Breast epithelium (tissue), 4 donors: ENCODE measurements at regions not wholly inside any gene's neighbourhood (a gene's known extent, or its start where the extent isn't known, plus 50 kb on each side); places are given as distances from the start of the nearest gene placed in this dataset.
"Not testable (repeated sequence)": the region's sequence is repeated elsewhere in the genome, so short reads cannot be mapped to it uniquely, and the experiment has no call there.

Experiments
- DNase-seq, 2 donors: peaks; one replicate each; pipeline ENCODE4 v3.0.0-alpha.2; 2019; ENCODE audit warnings: low spot score in 2 of 2
- H3K27ac ChIP-seq, 2 donors: fragments of 200-600 bp; sonication (generic) in 1 of 2; one replicate each; pipeline ENCODE4 v1.5.1; 2016 to 2019; ENCODE audit warnings: mild to moderate bottlenecking in 1 of 2
- H3K27me3 ChIP-seq, 2 donors: fragments of 200-600 bp; sonication (generic) in 1 of 2; one replicate each; pipeline versions ENCODE4 v1.5.1 to v1.6.0; 2017 to 2019; ENCODE audit warnings: control low read depth in 1 of 2, mild to moderate bottlenecking in 1 of 2
- H3K36me3 ChIP-seq: fragments of 200-600 bp; one replicate; pipeline ENCODE4 v1.5.1; 2019
- H3K4me1 ChIP-seq, 2 donors: fragments of 200-600 bp; sonication (generic); one replicate each; pipeline ENCODE4 v1.5.1; 2016 to 2019; ENCODE audit warnings: control low read depth in 1 of 2
- H3K4me3 ChIP-seq, 3 donors: fragments of 200-600 bp; sonication (generic); 1 replicate in 2 of 3; 2 replicates in 1 of 3; pipeline ENCODE4 v1.5.1; 2016 to 2019; ENCODE audit warnings: mild to moderate bottlenecking in 3 of 3, moderate library complexity in 2 of 3
- H3K9me3 ChIP-seq, 2 donors: fragments of 200-600 bp; sonication (generic) in 1 of 2; one replicate each; pipeline ENCODE4 v1.5.1; 2016 to 2019; ENCODE audit warnings: control low read depth in 1 of 2
- CTCF ChIP-seq, 3 donors: fragments of 450-650 bp; IDR thresholded peaks; one replicate each; pipeline ENCODE4 v1.5.1; 2016 to 2017; ENCODE audit warnings: antibody characterized with exemption in 3 of 3, mild to moderate bottlenecking in 3 of 3, moderate library complexity in 3 of 3
- POLR2A ChIP-seq: fragments of 450-650 bp; IDR thresholded peaks from one replicate; pipeline ENCODE4 v1.6.1; 2016; ENCODE audit warnings: antibody characterized with exemption, mild to moderate bottlenecking, moderate library complexity
- POLR2AphosphoS5 ChIP-seq, 3 donors: sonication (generic); formaldehyde crosslinking; IDR thresholded peaks; one replicate each; pipeline ENCODE4 v1.6.1; 2017; ENCODE audit warnings: antibody characterized with exemption in 3 of 3
- intact Hi-C: fragments of 100-400 bp; cut with DNase I; formaldehyde crosslinking; loops from one replicate; pipeline ENCODE4 v1.15.1; 2023; ENCODE audit warnings: low total_unique reads

GRCh38 chr1:166384948-166385347 lies 218.1 kb upstream of the FAM78B start:
- H3K9me3 ChIP-seq: no peaks in the 10 kb centered on the region
- no peak overlapping the region for H3K4me3 ChIP-seq
- H3K4me1 ChIP-seq: no peaks in the 10 kb centered on the region
- TF ChIP-seq CTCF (IDR thresholded peaks at IDR 0.05) (no peak), POLR2AphosphoS5 (IDR thresholded peaks at IDR 0.05) (no peak), POLR2A (no peak)
- no peak for DNase-seq
- no peaks in the 10 kb centered on the region for H3K27me3 ChIP-seq
- H3K36me3 ChIP-seq: no peaks in the 10 kb centered on the region
- intact Hi-C loops: no loop called here
- H3K27ac ChIP-seq: no peak overlapping the region

DNA sequence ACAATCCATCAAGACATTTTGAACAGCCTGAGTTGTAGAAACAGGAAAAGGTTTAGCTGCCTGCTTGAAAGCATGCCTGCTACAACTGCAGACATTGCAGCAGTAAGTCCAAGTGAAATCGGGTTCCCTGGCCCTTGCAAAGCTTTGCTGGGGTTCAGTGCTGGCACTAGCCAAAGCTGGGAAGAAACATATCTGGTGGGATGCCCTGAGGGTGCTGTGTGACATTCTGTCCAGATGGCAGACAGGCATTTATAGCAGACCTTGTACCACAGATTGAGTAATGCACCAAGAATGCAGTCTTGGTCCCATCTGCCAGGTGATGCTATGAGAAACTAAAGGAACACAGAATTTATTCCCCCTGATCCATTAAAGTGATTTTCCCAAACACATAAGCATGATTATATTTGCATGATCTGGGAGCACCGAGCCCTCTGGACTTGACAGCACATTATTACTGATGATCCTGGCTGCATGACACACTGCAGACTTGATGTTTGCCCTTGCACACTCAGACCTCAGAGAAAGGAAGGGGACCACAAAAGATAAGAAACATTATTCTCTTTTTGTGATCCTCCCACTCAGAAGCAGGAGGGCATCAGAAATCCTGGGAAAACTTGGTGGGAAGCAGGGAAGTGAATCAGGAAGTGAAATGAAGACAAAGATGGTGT lies 223.7 kb upstream of the FAM78B start:
- no peaks in the 10 kb centered on the region for H3K4me1 ChIP-seq
- TF ChIP-seq CTCF (IDR thresholded peaks at IDR 0.05) (no peak), POLR2AphosphoS5 (IDR thresholded peaks at IDR 0.05) (no peak), POLR2A (no peak)
- H3K9me3 ChIP-seq: no peaks in the 10 kb centered on the region
- H3K4me3 ChIP-seq: no peak overlapping the region
- intact Hi-C loops: no loop called here
- no peaks in the 10 kb centered on the region for H3K36me3 ChIP-seq
- H3K27me3 ChIP-seq: no peaks in the 10 kb centered on the region
- DNase-seq: no peak
- no peak overlapping the region for H3K27ac ChIP-seq

GRCh38 chr1:166391279-166392066 lies 224.7 kb upstream of the FAM78B start:
- Histone ChIP-seq H3K4me1 (no peaks in the 10 kb centered on the region), H3K27me3 (no peaks in the 10 kb centered on the region), H3K27ac (no peak overlapping the region), H3K36me3 (no peaks in the 10 kb centered on the region), H3K4me3 (no peak overlapping the region), H3K9me3 (no peaks in the 10 kb centered on the region)
- DNase-seq: no peak
- TF ChIP-seq POLR2AphosphoS5 (IDR thresholded peaks at IDR 0.05) (no peak), CTCF (IDR thresholded peaks at IDR 0.05) (no peak), POLR2A (no peak)
- intact Hi-C loops: no loop called here

DNA sequence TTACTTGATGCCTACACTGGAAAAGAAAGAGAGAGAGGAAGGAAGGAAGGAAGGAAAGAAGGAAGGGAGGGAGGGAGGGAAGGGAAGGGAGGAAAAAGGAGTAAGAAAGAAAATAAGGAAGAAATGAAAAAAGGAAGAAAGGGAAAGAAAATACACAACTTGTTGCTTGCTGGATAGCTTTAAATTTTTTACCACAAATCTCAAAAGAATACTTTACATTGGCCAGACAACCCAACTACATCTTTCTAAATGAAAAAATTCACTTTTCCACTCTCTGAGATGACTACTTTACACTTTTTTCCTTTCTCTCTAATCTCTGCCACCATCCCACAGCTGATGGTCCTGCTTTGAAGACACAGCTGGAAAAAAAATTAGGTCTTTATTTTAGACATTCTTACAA lies 228.9 kb upstream of the FAM78B start:
- Histone ChIP-seq H3K36me3 (no peaks in the 10 kb centered on the region), H3K4me1 (no peaks in the 10 kb centered on the region), H3K27me3 (no peaks in the 10 kb centered on the region), H3K4me3 (no peak overlapping the region), H3K27ac (no peak overlapping the region), H3K9me3 (no peaks in the 10 kb centered on the region)
- no peak for DNase-seq
- intact Hi-C loops: no loop called here
- TF ChIP-seq CTCF (IDR thresholded peaks at IDR 0.05): no peak
- TF ChIP-seq POLR2A: no peak
- TF ChIP-seq POLR2AphosphoS5 (IDR thresholded peaks at IDR 0.05): no peak

- H3K36me3 ChIP-seq, H3K27me3 ChIP-seq, H3K4me1 ChIP-seq, DNase-seq, intact Hi-C loops, H3K4me3 ChIP-seq, H3K27ac ChIP-seq: not testable (repeated sequence)
- H3K9me3 ChIP-seq: peaks cover 0 to 37% of the 10 kb centered on the region in 2 donors
Observed at GRCh38 chr1:166409253-166410082, 242.7 kb upstream of the FAM78B start.
